ENCODE measurements at regions not wholly inside any gene's neighbourhood (a gene's known extent, or its start where the extent isn't known, plus 50 kb on each side); places are given as distances from the start of the nearest gene placed in this dataset.

DNA sequence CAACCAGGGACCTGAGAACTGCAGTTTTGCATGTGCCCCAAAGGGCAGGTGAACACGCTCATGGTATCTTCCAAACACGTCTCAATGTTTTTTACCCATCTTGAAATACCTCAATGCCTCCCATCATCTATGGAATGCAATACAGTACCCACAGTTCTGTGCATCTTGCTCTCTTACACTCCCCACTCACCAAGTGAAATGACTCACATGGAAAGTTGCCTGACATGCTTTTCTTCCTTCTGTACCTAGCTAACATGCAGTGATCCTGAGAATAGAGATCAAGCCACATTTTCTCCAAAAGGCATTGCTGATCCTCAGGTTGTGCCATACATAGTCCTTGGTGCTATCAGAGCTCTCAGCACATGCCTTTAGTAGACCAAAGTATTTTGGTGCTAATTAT is 373.9 kb downstream of the GPD2 start:
- no peaks in the 10 kb centered on the region for H3K27me3 Mint-ChIP-seq
- H3K9me3 ChIP-seq (ENCODE audit: low read length) = no peaks in the 10 kb centered on the region
- ChIA-PET POLR2A (no interaction called here), CTCF (no interaction called here)
- H3K4me3 ChIP-seq (ENCODE audit: low read length) = no peak overlapping the region
- no peak for DNase-seq
- no peak overlapping the region for H3K27ac ChIP-seq (ENCODE audit: low read depth, low read length)
- H3K27me3 ChIP-seq (ENCODE audit: insufficient read depth, low read length, poor library complexity, severe bottlenecking) = no peaks in the 10 kb centered on the region
- no peak overlapping the region for H3K27ac Mint-ChIP-seq
- no peaks in the 10 kb centered on the region for H3K4me1 Mint-ChIP-seq
- H3K4me3 Mint-ChIP-seq = no peak overlapping the region
- no peaks in the 10 kb centered on the region for H3K36me3 Mint-ChIP-seq
- no peaks in the 10 kb centered on the region for H3K36me3 ChIP-seq (ENCODE audit: insufficient read depth, low read length)
- no peaks in the 10 kb centered on the region for H3K4me1 ChIP-seq (ENCODE audit: insufficient read depth, low read length)
- H3K9me3 Mint-ChIP-seq = peaks cover 0 to 1% (median 0%) of the 10 kb centered on the region in 5 donors

DNA sequence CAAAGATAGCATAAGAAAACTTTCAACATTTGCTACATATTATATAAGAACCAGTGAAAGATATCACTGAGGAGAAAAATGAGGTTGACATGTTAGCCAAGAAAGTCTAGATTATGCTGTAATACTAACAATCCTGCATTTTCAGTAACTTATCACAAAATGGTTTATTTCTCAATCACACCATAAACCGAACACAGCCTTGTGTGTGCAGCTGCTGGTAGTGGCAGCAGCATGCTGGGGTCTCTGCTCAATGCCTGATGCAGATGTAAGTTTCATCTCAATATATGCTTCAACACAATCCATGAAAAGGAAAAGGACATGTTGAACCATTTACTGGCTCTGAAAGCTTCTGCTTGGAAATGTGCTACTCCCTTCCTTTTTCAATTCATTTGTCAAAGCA is 376.3 kb downstream of the GPD2 start:
- Histone ChIP-seq H3K36me3 (ENCODE audit: insufficient read depth, low read length) (no peaks in the 10 kb centered on the region), H3K4me1 (ENCODE audit: insufficient read depth, low read length) (no peaks in the 10 kb centered on the region), H3K9me3 (ENCODE audit: low read length) (no peaks in the 10 kb centered on the region), H3K27ac (ENCODE audit: low read depth, low read length) (no peak overlapping the region), H3K4me3 (ENCODE audit: low read length) (no peak overlapping the region), H3K27me3 (ENCODE audit: insufficient read depth, low read length, poor library complexity, severe bottlenecking) (no peaks in the 10 kb centered on the region)
- ChIA-PET POLR2A (no interaction called here), CTCF (no interaction called here)
- H3K27ac Mint-ChIP-seq = no peak overlapping the region
- H3K4me3 Mint-ChIP-seq = no peak overlapping the region
- H3K27me3 Mint-ChIP-seq = no peaks in the 10 kb centered on the region
- DNase-seq = no peak
- no peaks in the 10 kb centered on the region for H3K9me3 Mint-ChIP-seq
- no peaks in the 10 kb centered on the region for H3K4me1 Mint-ChIP-seq
- H3K36me3 Mint-ChIP-seq = no peaks in the 10 kb centered on the region

GRCh38 chr2:156817430-156817829 is 381.3 kb downstream of the GPD2 start:
- Histone ChIP-seq H3K9me3 (ENCODE audit: low read length) (no peaks in the 10 kb centered on the region), H3K4me3 (ENCODE audit: low read length) (no peak overlapping the region), H3K27ac (ENCODE audit: low read depth, low read length) (no peak overlapping the region), H3K4me1 (ENCODE audit: insufficient read depth, low read length) (no peaks in the 10 kb centered on the region), H3K36me3 (ENCODE audit: insufficient read depth, low read length) (no peaks in the 10 kb centered on the region), H3K27me3 (ENCODE audit: insufficient read depth, low read length, poor library complexity, severe bottlenecking) (no peaks in the 10 kb centered on the region)
- peaks cover 0 to 3% (median 0%) of the 10 kb centered on the region in 5 donors for H3K9me3 Mint-ChIP-seq
- no peaks in the 10 kb centered on the region for H3K4me1 Mint-ChIP-seq
- H3K36me3 Mint-ChIP-seq = no peaks in the 10 kb centered on the region
- CTCF ChIA-PET = no interaction called here
- POLR2A ChIA-PET = no interaction called here
- H3K27ac Mint-ChIP-seq = no peak overlapping the region
- no peak for DNase-seq
- H3K27me3 Mint-ChIP-seq = no peaks in the 10 kb centered on the region
- H3K4me3 Mint-ChIP-seq = no peak overlapping the region

DNA sequence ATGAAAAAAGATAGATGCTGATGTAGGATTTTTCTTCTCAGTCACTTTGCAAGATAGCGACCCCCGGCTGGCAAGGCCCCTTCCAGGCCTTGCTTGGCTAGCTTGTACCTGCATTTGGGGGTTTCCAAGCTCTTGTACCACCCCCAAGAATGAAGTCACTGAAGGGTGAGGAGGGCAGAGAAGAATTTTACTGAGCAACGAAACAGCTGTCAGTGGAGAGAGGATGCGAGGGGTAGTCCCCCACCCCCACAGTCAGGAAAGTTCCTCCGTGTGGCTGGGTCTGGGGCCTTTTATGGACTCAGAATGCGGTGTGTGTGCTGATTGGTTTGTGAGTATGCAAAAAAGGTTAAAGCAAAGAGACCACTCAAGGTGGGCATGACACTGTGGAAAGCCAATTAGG is 382.0 kb downstream of the GPD2 start:
- CTCF ChIA-PET = no interaction called here
- Histone ChIP-seq H3K27me3 (ENCODE audit: insufficient read depth, low read length, poor library complexity, severe bottlenecking) (no peaks in the 10 kb centered on the region), H3K36me3 (ENCODE audit: insufficient read depth, low read length) (no peaks in the 10 kb centered on the region), H3K9me3 (ENCODE audit: low read length) (no peaks in the 10 kb centered on the region), H3K4me3 (ENCODE audit: low read length) (no peak overlapping the region), H3K27ac (ENCODE audit: low read depth, low read length) (no peak overlapping the region), H3K4me1 (ENCODE audit: insufficient read depth, low read length) (no peaks in the 10 kb centered on the region)
- POLR2A ChIA-PET = no interaction called here
- H3K27me3 Mint-ChIP-seq = peaks cover 0 to 2% of the 10 kb centered on the region in 2 donors
- no peak overlapping the region for H3K4me3 Mint-ChIP-seq
- H3K9me3 Mint-ChIP-seq = peaks cover 0 to 3% (median 0%) of the 10 kb centered on the region in 5 donors
- no peak overlapping the region for H3K27ac Mint-ChIP-seq
- no peaks in the 10 kb centered on the region for H3K36me3 Mint-ChIP-seq
- DNase-seq = no peak
- no peaks in the 10 kb centered on the region for H3K4me1 Mint-ChIP-seq

DNA sequence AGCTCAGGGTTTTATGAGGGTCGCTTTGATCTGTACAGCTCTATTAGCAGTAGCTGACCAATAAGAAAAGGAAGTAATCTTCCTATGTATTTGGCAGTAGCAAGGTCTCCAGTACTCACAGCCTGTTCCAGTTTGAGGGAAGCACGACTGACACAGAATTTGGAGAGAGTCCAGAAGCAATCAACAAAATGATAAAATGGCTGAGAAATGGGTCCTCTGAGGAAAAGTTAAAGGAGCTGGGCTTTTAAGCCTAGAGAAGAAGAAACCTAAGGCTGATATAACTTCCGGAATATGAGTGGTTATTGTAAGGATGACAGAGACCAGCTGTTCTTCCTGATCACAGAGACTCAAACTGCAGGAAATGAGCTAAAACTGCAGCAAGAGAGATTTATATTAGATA is 382.8 kb downstream of the GPD2 start:
- ChIA-PET CTCF (no interaction called here), POLR2A (no interaction called here)
- no peak for DNase-seq
- Histone ChIP-seq H3K4me1 (ENCODE audit: insufficient read depth, low read length) (no peaks in the 10 kb centered on the region), H3K27me3 (ENCODE audit: insufficient read depth, low read length, poor library complexity, severe bottlenecking) (no peaks in the 10 kb centered on the region), H3K4me3 (ENCODE audit: low read length) (no peak overlapping the region), H3K36me3 (ENCODE audit: insufficient read depth, low read length) (no peaks in the 10 kb centered on the region), H3K27ac (ENCODE audit: low read depth, low read length) (no peak overlapping the region), H3K9me3 (ENCODE audit: low read length) (no peaks in the 10 kb centered on the region)
- Mint-ChIP-seq H3K36me3 (no peaks in the 10 kb centered on the region), H3K4me1 (no peaks in the 10 kb centered on the region), H3K27me3 (peaks cover 0 to 2% of the 10 kb centered on the region in 2 donors), H3K4me3 (no peak overlapping the region), H3K27ac (no peak overlapping the region), H3K9me3 (peaks cover 0 to 3% (median 0%) of the 10 kb centered on the region in 5 donors)

- H3K4me1 ChIP-seq (ENCODE audit: insufficient read depth, low read length) = no peaks in the 10 kb centered on the region
- no peak for DNase-seq
- peaks cover 0 to 4% of the 10 kb centered on the region in 2 donors for H3K27me3 Mint-ChIP-seq
- POLR2A ChIA-PET = no interaction called here
- H3K9me3 Mint-ChIP-seq = peaks cover 0 to 8% (median 6%) of the 10 kb centered on the region in 5 donors
- no peaks in the 10 kb centered on the region for H3K27me3 ChIP-seq (ENCODE audit: insufficient read depth, low read length, poor library complexity, severe bottlenecking)
- H3K9me3 ChIP-seq (ENCODE audit: low read length) = no peaks in the 10 kb centered on the region
- no peak overlapping the region for H3K27ac ChIP-seq (ENCODE audit: low read depth, low read length)
- no peak overlapping the region for H3K4me3 ChIP-seq (ENCODE audit: low read length)
- CTCF ChIA-PET = no interaction called here
- no peak overlapping the region for H3K27ac Mint-ChIP-seq
- no peak overlapping the region for H3K4me3 Mint-ChIP-seq
- no peaks in the 10 kb centered on the region for H3K36me3 ChIP-seq (ENCODE audit: insufficient read depth, low read length)
- no peaks in the 10 kb centered on the region for H3K36me3 Mint-ChIP-seq
- no peaks in the 10 kb centered on the region for H3K4me1 Mint-ChIP-seq
Measured at GRCh38 chr2:156826341-156826933, 390.3 kb downstream of the GPD2 start.

DNA sequence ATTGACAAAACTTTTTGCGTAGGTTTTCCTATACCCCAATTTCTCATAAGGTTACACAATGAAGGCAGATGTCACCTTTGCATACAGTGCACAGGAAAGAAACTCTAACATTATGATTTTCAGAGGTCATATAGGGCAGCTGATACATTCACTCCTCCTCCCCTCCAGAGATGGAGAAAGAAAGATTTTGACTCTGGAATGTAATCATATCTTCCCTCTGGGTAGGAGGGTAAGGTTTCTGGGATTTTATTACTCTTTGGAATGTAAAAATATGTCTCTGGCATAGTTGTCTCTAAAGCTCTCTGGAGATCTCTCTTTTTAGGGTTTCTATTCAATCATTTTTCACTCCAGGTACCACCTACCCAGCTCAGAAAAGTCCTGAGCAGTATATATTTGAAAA is 398.3 kb downstream of the GPD2 start:
- no peaks in the 10 kb centered on the region for H3K36me3 Mint-ChIP-seq
- Histone ChIP-seq H3K4me3 (ENCODE audit: low read length) (no peak overlapping the region), H3K36me3 (ENCODE audit: insufficient read depth, low read length) (no peaks in the 10 kb centered on the region), H3K4me1 (ENCODE audit: insufficient read depth, low read length) (no peaks in the 10 kb centered on the region), H3K27ac (ENCODE audit: low read depth, low read length) (no peak overlapping the region), H3K9me3 (ENCODE audit: low read length) (no peaks in the 10 kb centered on the region), H3K27me3 (ENCODE audit: insufficient read depth, low read length, poor library complexity, severe bottlenecking) (no peaks in the 10 kb centered on the region)
- ChIA-PET POLR2A (no interaction called here), CTCF (no interaction called here)
- no peak overlapping the region for H3K4me3 Mint-ChIP-seq
- H3K9me3 Mint-ChIP-seq = peaks cover 0 to 7% (median 0%) of the 10 kb centered on the region in 5 donors
- no peak overlapping the region for H3K27ac Mint-ChIP-seq
- no peak for DNase-seq
- H3K27me3 Mint-ChIP-seq = peaks cover 2 to 5% of the 10 kb centered on the region in 2 donors
- no peaks in the 10 kb centered on the region for H3K4me1 Mint-ChIP-seq

DNA sequence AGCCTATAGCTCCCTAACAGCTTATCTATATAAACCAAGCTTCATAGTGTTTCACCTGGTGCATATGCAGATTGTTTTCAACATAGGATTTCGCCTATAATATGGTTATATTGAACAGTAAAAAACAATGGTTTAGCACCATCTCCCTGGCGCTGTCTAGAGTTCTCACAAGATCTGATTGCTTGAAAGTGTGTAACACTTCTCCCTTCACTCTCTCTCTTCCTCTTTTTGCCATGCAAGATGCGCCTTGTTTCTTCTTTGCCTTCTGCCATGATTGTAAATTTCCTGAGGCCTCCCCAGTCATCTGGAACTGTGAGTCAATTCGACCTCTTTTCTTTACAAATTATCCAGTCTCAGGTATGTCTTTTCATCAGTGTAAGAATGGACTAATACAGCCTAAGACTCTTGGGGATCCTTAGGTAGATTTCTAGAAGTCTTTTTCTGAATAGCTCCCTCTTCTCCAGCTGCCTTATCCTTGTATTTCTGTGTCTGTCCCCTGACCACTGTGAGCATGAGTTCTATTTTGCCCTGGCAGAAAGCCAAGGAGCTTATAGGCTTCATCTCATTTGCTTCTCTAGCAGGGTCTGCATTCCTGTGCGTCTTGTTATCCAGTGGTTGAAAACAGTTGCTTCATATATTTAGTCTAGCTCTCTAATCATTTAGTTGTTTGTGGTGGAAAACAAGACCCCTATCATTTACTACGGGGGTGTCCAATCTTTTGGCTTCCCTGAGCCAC is 401.6 kb downstream of the GPD2 start:
- Histone ChIP-seq H3K9me3 (ENCODE audit: low read length) (no peaks in the 10 kb centered on the region), H3K27ac (ENCODE audit: low read depth, low read length) (no peak overlapping the region), H3K27me3 (ENCODE audit: insufficient read depth, low read length, poor library complexity, severe bottlenecking) (no peaks in the 10 kb centered on the region), H3K36me3 (ENCODE audit: insufficient read depth, low read length) (no peaks in the 10 kb centered on the region), H3K4me1 (ENCODE audit: insufficient read depth, low read length) (no peaks in the 10 kb centered on the region), H3K4me3 (ENCODE audit: low read length) (no peak overlapping the region)
- Mint-ChIP-seq H3K27ac (no peak overlapping the region), H3K9me3 (no peaks in the 10 kb centered on the region), H3K4me1 (no peaks in the 10 kb centered on the region), H3K27me3 (peaks cover 2 to 5% of the 10 kb centered on the region in 2 donors), H3K4me3 (no peak overlapping the region), H3K36me3 (no peaks in the 10 kb centered on the region)
- ChIA-PET POLR2A (no interaction called here), CTCF (no interaction called here)
- DNase-seq = no peak
